H9 (cell line): ENCODE measurements at regions not wholly inside any gene's neighbourhood (a gene's known extent, or its start where the extent isn't known, plus 50 kb on each side); places are given as distances from the start of the nearest gene placed in this dataset.

Source experiments
- DNase-seq: peaks from one replicate; pipeline ENCODE4 v3.0.0-alpha.2; 2017
- H2AFZ ChIP-seq: one replicate; pipeline ENCODE4 v1.6.1; 2013; ENCODE audit warnings: mild to moderate bottlenecking, low read length, control low read depth, moderate library complexity
- H2AK5ac ChIP-seq: 2 replicates; pipeline ENCODE4 v1.6.1; 2013; ENCODE audit warnings: low read length, control low read depth, mixed read lengths; ENCODE audit not compliant: insufficient read length
- H2BK120ac ChIP-seq: one replicate; pipeline ENCODE4 v1.6.1; 2013; ENCODE audit warnings: low read depth, mild to moderate bottlenecking, low read length, control low read depth, inconsistent platforms; ENCODE audit not compliant: poor library complexity, severe bottlenecking
- H2BK12ac ChIP-seq: 2 replicates; pipeline ENCODE4 v1.6.1; 2013; ENCODE audit warnings: low read length, control low read depth, mixed read lengths, low read depth; ENCODE audit not compliant: insufficient read length
- H2BK15ac ChIP-seq: 2 replicates; pipeline ENCODE4 v1.6.1; 2013; ENCODE audit warnings: low read depth, low read length, control low read depth
- H2BK20ac ChIP-seq: one replicate; pipeline ENCODE4 v1.6.1; 2013; ENCODE audit warnings: low read depth, mild to moderate bottlenecking, low read length, control low read depth, inconsistent platforms; ENCODE audit not compliant: poor library complexity, severe bottlenecking
- H2BK5ac ChIP-seq: 2 replicates; pipeline ENCODE4 v1.6.1; 2013; ENCODE audit warnings: low read length, control low read depth, mixed read lengths; ENCODE audit not compliant: insufficient read length
- H3K14ac ChIP-seq: 2 replicates; pipeline ENCODE4 v1.6.1; 2013; ENCODE audit warnings: low read length, control low read depth; ENCODE audit not compliant: insufficient read depth
- H3K18ac ChIP-seq: 2 replicates; pipeline ENCODE4 v1.6.1; 2013; ENCODE audit warnings: low read depth, mild to moderate bottlenecking, mixed read lengths, low read length, control low read depth; ENCODE audit not compliant: insufficient read length
- H3K23ac ChIP-seq: 2 replicates; pipeline ENCODE4 v1.6.1; 2013; ENCODE audit warnings: low read length, control low read depth, mixed read lengths, low read depth; ENCODE audit not compliant: insufficient read length
- H3K23me2 ChIP-seq: 2 replicates; pipeline ENCODE4 v1.6.1; 2013; ENCODE audit warnings: low read depth, mild to moderate bottlenecking, mixed read lengths, low read length, control low read depth; ENCODE audit not compliant: insufficient read length, poor library complexity, severe bottlenecking
- H3K27ac ChIP-seq: 2 replicates; pipeline ENCODE4 v1.5.1; 2013; ENCODE audit warnings: low read length, control low read depth, mixed read lengths, low read depth; ENCODE audit not compliant: insufficient read length
- H3K27me3 ChIP-seq: 2 replicates; pipeline ENCODE4 v1.6.1; 2013; ENCODE audit warnings: low read length, control low read depth, inconsistent platforms; ENCODE audit not compliant: insufficient read depth
- H3K4ac ChIP-seq: 2 replicates; pipeline ENCODE4 v1.6.1; 2013; ENCODE audit warnings: low read depth, mild to moderate bottlenecking, control low read depth, inconsistent platforms, low read length, moderate library complexity
- H3K4me1 ChIP-seq: 2 replicates; pipeline ENCODE4 v1.6.1; 2013; ENCODE audit warnings: low read length, control low read depth, inconsistent platforms; ENCODE audit not compliant: insufficient read depth
- H3K4me2 ChIP-seq: 2 replicates; pipeline ENCODE4 v1.6.1; 2013; ENCODE audit warnings: low read length, control low read depth, mixed read lengths; ENCODE audit not compliant: insufficient read length, insufficient read depth
- H3K56ac ChIP-seq: 2 replicates; pipeline ENCODE4 v1.6.1; 2013; ENCODE audit warnings: low read depth, mild to moderate bottlenecking, mixed read lengths, low read length, control low read depth; ENCODE audit not compliant: insufficient read length
- H3K79me1 ChIP-seq: 2 replicates; pipeline ENCODE4 v1.6.1; 2013; ENCODE audit warnings: low read depth, mild to moderate bottlenecking, moderate library complexity, low read length, control low read depth, inconsistent platforms; ENCODE audit not compliant: insufficient read depth, poor library complexity, severe bottlenecking
- H3K79me2 ChIP-seq: 2 replicates; pipeline ENCODE4 v1.6.1; 2013; ENCODE audit warnings: low read length, control low read depth, inconsistent platforms; ENCODE audit not compliant: insufficient read depth
- H3K9ac ChIP-seq: 2 replicates; pipeline ENCODE4 v1.6.1; 2013; ENCODE audit warnings: low read length, control low read depth, mixed read lengths; ENCODE audit not compliant: insufficient read length; ENCODE audit errors: extremely low read depth
- H3K9me3 ChIP-seq: one replicate; pipeline ENCODE4 v1.6.1; 2013; ENCODE audit warnings: low read depth, low read length, inconsistent platforms; ENCODE audit not compliant: control insufficient read depth
- H3T11ph ChIP-seq: one replicate; pipeline ENCODE4 v1.6.1; 2013; ENCODE audit warnings: mild to moderate bottlenecking, low read length, control low read depth, inconsistent platforms
- H4K20me1 ChIP-seq: one replicate; pipeline ENCODE4 v1.6.1; 2013; ENCODE audit not compliant: control insufficient read depth, insufficient read length, insufficient read depth
- H4K5ac ChIP-seq: 2 replicates; pipeline ENCODE4 v1.6.1; 2013; ENCODE audit warnings: low read depth, mild to moderate bottlenecking, mixed read lengths, low read length, control low read depth; ENCODE audit not compliant: insufficient read length
- H4K8ac ChIP-seq: replicated peaks from 2 replicates; pipeline ENCODE4 v1.6.1; 2013; ENCODE audit warnings: low read length, control low read depth, mixed read lengths, low read depth; ENCODE audit not compliant: insufficient read length
- H4K91ac ChIP-seq: 2 replicates; pipeline ENCODE4 v1.6.1; 2013; ENCODE audit warnings: low read depth, mild to moderate bottlenecking, moderate library complexity, mixed read lengths, low read length, control low read depth; ENCODE audit not compliant: insufficient read length
- H3K27ac Mint-ChIP-seq, 3 experiments: 2 replicates in 2 of 3; 3 replicates in 1 of 3; pipeline ENCODE4 v1.8.0; 2020 to 2021; ENCODE audit warnings: mixed read lengths in 3 of 3, mild to moderate bottlenecking in 1 of 3, moderate library complexity in 1 of 3
- H3K27me3 Mint-ChIP-seq: 2 replicates; pipeline ENCODE4 v1.8.0; 2021; ENCODE audit warnings: low read depth, mild to moderate bottlenecking, moderate library complexity, mixed read lengths
- H3K36me3 Mint-ChIP-seq, 3 experiments: 2 replicates in 2 of 3; 3 replicates in 1 of 3; pipeline ENCODE4 v1.8.0; 2020 to 2021; ENCODE audit warnings: low read depth in 3 of 3, mixed read lengths in 3 of 3; ENCODE audit not compliant: insufficient read depth in 1 of 3
- H3K4me1 Mint-ChIP-seq, 2 experiments: 2 replicates each; pipeline ENCODE4 v1.8.0; 2020; ENCODE audit warnings: mixed read lengths in 2 of 2
- H3K4me3 Mint-ChIP-seq, 2 experiments: 2 replicates in 1 of 2; 3 replicates in 1 of 2; pipeline ENCODE4 v1.8.0; 2020 to 2021; ENCODE audit warnings: mild to moderate bottlenecking in 2 of 2, mixed read lengths in 2 of 2, moderate library complexity in 1 of 2
- H3K9me3 Mint-ChIP-seq, 2 experiments: 2 replicates in 1 of 2; 3 replicates in 1 of 2; pipeline ENCODE4 v1.8.0; 2020; ENCODE audit warnings: mild to moderate bottlenecking in 2 of 2, mixed read lengths in 2 of 2, moderate library complexity in 1 of 2
- WGBS: extraction: QIAGEN DNeasy Blood & Tissue Kit; methylation state at CpG from one replicate; pipeline ENCODE4 v1.1.7; 2013; ENCODE audit warnings: missing lambda C conversion rate, low lambda C conversion rate, mixed read lengths; ENCODE audit not compliant: insufficient read length; ENCODE audit errors: extremely low coverage; 5-methylcytosine and 5-hydroxymethylcytosine counted together
- TF ChIP-seq, protein P1 (sequence below): fragments of 200-600 bp; sonication (generic); conservative IDR thresholded peaks from 3 replicates; pipeline ENCODE4 v1.8.0; 2021; ENCODE audit warnings: antibody characterized with exemption, mild to moderate bottlenecking

DNA sequence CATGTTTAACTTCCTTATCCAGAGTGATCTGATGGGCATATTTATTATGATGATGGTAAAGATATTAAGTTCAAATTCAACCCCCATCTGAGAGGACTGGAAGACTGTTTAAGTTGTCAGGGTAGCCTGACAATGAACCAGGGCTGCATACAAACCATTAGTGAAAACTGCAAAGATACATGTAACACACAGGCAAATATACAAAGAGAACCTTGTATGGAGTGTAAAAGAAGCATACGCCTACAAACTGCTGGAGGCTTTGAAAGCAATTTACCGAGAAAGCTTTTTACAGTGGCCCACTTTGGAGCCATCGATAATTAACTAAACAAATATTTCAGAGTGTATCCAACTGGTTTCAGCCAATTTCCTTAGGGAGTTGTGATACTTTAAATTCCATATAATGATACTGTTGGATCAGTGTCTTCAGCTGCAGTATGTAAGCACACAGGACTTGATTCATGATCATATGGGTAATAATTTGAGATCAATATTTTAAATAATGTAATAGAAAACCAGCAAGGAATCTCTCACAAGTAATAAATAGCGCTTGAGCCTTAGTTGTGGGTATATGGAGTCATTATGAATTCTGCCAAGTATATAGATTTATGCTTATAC is 231.5 kb upstream of the SPRY2 start:
- no peak overlapping the region for H2BK20ac ChIP-seq
- H3K27ac Mint-ChIP-seq = no peak overlapping the region
- H3K56ac ChIP-seq = no peak overlapping the region

More for the DNA sequence above, 231.5 kb upstream of the SPRY2 start:
- WGBS = no CpG with 5 or more reads among the region's 4 CpGs
- DNase-seq = no peak
- Mint-ChIP-seq H3K36me3 (no peaks in the 10 kb centered on the region), H3K4me1 (peaks cover 8 to 14% of the 10 kb centered on the region in 2 experiments), H3K9me3 (no peaks in the 10 kb centered on the region), H3K27me3 (no peaks in the 10 kb centered on the region), H3K4me3 (no peak overlapping the region)
- Histone ChIP-seq H3K9me3 (no peaks in the 10 kb centered on the region), H3K79me2 (no peaks in the 10 kb centered on the region), H3K14ac (no peak overlapping the region), H2BK12ac (no peak overlapping the region), H2AFZ (no peak overlapping the region), H3K4me1 (no peaks in the 10 kb centered on the region), H4K20me1 (no peaks in the 10 kb centered on the region), H3K79me1 (no peaks in the 10 kb centered on the region), H3K23me2 (no peaks in the 10 kb centered on the region), H3K18ac (no peak overlapping the region), H4K8ac (no peak overlapping the region), H3K27ac (no peak overlapping the region), H2AK5ac (no peak overlapping the region), H2BK5ac (no peak overlapping the region), H4K5ac (no peak overlapping the region), H2BK15ac (no peak overlapping the region), H2BK120ac (no peak overlapping the region), H3K27me3 (no peaks in the 10 kb centered on the region), H3T11ph (no peak overlapping the region), H3K23ac (no peak overlapping the region), H3K9ac (no peak overlapping the region), H3K4me2 (no peak overlapping the region), H3K4ac (no peak overlapping the region), H4K91ac (no peak overlapping the region)
- TF ChIP-seq, protein P1, sequence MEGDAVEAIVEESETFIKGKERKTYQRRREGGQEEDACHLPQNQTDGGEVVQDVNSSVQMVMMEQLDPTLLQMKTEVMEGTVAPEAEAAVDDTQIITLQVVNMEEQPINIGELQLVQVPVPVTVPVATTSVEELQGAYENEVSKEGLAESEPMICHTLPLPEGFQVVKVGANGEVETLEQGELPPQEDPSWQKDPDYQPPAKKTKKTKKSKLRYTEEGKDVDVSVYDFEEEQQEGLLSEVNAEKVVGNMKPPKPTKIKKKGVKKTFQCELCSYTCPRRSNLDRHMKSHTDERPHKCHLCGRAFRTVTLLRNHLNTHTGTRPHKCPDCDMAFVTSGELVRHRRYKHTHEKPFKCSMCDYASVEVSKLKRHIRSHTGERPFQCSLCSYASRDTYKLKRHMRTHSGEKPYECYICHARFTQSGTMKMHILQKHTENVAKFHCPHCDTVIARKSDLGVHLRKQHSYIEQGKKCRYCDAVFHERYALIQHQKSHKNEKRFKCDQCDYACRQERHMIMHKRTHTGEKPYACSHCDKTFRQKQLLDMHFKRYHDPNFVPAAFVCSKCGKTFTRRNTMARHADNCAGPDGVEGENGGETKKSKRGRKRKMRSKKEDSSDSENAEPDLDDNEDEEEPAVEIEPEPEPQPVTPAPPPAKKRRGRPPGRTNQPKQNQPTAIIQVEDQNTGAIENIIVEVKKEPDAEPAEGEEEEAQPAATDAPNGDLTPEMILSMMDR = no peak
